Mucosa of descending colon (tissue), 3 donors: ENCODE measurements at regions not wholly inside any gene's neighbourhood (a gene's known extent, or its start where the extent isn't known, plus 50 kb on each side); places are given as distances from the start of the nearest gene placed in this dataset.

ENCODE experiments used
- ATAC-seq: fragments of 200-7000 bp; cut with Tn5 transposase; one replicate; pipeline ENCODE4 v1.9.1; 2020; ENCODE audit warnings: mild to moderate bottlenecking, moderate library complexity
- DNase-seq, 3 donors: peaks; one replicate each; pipeline ENCODE4 v3.0.0-alpha.2; 2020
- H3K36me3 ChIP-seq: fragments of 200-600 bp; one replicate; pipeline ENCODE4 v1.8.0; 2021; ENCODE audit warnings: low read depth, mild to moderate bottlenecking
- H3K4me1 ChIP-seq: fragments of 200-600 bp; one replicate; pipeline ENCODE4 v1.8.0; 2021; ENCODE audit warnings: low read depth, mild to moderate bottlenecking
- H3K4me3 ChIP-seq: fragments of 200-600 bp; one replicate; pipeline ENCODE4 v1.8.0; 2021; ENCODE audit warnings: mild to moderate bottlenecking
- H3K9me3 ChIP-seq: fragments of 200-600 bp; one replicate; pipeline ENCODE4 v1.8.0; 2021; ENCODE audit warnings: mild to moderate bottlenecking
- CTCF ChIP-seq: fragments of 200-600 bp; IDR thresholded peaks from one replicate; pipeline ENCODE4 v1.8.0; 2022; ENCODE audit warnings: antibody characterized with exemption, mild to moderate bottlenecking
- intact Hi-C, 2 donors: fragments of 100-400 bp; cut with DNase I in 1 of 2; cut with micrococcal nuclease in 1 of 2; formaldehyde crosslinking; loops; one replicate each; pipeline versions ENCODE4 v1.11.0 to v1.11.1; 2022; cut with DNase I, micrococcal nuclease
- donor health status: DM: no; HTN: no; CAD: no; lungs with moderate emphysema.
- donor health status: DM: no; HTN: no; CAD: no.
- donor health status: DM: no; HTN: yes; CAD: no.

GRCh38 chr2:66070721-66071602, 364.0 kb upstream of the MEIS1 start:
- ATAC-seq, result no peak
- Histone ChIP-seq H3K4me1 (no peaks in the 10 kb centered on the region), H3K4me3 (no peak overlapping the region), H3K9me3 (no peaks in the 10 kb centered on the region), H3K36me3 (no peaks in the 10 kb centered on the region)
- DNase-seq, result no peak
- intact Hi-C loops, result no loop called here
- TF ChIP-seq CTCF, result no peak

DNA sequence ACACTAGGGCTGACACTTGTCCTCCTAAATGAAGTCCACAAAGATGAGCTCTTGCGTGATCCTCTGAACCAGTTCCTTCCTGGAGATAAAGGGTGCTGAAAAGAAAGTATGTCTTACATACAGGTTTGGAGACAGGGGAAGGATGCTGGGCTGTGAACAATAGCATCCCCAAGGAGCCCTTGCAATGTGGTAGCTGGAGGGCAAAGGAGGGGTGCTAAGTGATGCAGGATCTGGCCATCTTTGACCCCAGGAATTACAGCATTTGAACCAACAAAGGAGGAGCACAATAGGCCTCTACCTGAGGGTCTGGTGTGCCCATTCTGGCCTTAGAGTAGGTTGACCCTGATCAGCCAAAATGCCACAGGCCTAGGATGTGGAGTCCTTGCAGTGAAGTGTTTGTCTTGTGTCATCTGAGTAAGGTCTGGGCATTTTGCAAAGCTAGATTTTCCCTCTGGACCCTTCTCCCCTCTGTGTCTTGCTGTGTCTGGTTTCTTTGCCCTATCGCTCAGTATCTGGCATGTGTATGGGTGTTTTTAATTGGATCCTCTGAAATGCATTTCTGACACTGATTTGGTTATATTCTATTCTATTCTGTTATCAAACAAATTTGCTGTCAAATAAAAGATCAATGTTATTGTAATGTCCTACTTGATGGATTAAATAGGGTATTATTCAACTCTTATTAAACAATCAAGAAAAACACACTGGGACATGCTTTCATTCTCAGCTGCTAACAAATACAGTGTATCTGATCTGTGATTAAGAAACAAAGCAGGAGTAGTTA, 364.8 kb upstream of the MEIS1 start:
- intact Hi-C loops, result no loop called here
- no peak for TF ChIP-seq CTCF
- H3K36me3 ChIP-seq, result no peaks in the 10 kb centered on the region
- no peak for ATAC-seq
- no peaks in the 10 kb centered on the region for H3K4me1 ChIP-seq
- H3K4me3 ChIP-seq, result no peak overlapping the region
- DNase-seq, result no peak
- H3K9me3 ChIP-seq, result no peaks in the 10 kb centered on the region

GRCh38 chr2:66066032-66066431, 368.9 kb upstream of the MEIS1 start:
- DNase-seq (no peak), ATAC-seq (no peak)
- no peaks in the 10 kb centered on the region for H3K9me3 ChIP-seq
- no peak for TF ChIP-seq CTCF
- H3K4me3 ChIP-seq, result no peak overlapping the region
- H3K4me1 ChIP-seq, result no peaks in the 10 kb centered on the region
- H3K36me3 ChIP-seq, result no peaks in the 10 kb centered on the region
- intact Hi-C loops, result no loop called here

- DNase-seq, result no peak
- Histone ChIP-seq H3K4me1 (no peaks in the 10 kb centered on the region), H3K4me3 (no peak overlapping the region), H3K36me3 (no peaks in the 10 kb centered on the region), H3K9me3 (no peaks in the 10 kb centered on the region)
- no peak for ATAC-seq
- no peak for TF ChIP-seq CTCF
- intact Hi-C loops, result no loop called here
These were observed 375.6 kb upstream of the MEIS1 start for GRCh38 chr2:66059332-66059731.

DNA sequence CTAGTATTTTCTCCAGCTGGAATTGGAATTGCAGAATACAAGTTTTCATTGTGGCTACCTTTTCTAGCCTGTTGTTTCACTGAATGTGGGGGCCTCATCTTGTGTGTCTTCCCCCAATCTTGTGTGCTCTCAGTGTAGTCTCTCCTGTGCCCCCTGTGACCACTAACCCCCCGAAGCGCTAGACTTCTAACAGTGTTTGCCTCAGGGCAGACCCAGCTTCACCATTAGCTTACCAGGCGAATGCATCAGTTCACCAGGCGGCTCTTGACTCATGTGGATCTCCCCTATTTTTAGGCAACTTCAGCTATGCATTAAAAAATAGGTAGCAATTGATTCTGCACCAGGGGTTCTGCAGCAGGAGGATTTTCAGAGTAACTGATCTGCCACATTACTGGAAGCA, 376.2 kb upstream of the MEIS1 start:
- no peak for TF ChIP-seq CTCF
- ATAC-seq (no peak), DNase-seq (no peak)
- Histone ChIP-seq H3K4me3 (no peak overlapping the region), H3K4me1 (no peaks in the 10 kb centered on the region), H3K36me3 (no peaks in the 10 kb centered on the region), H3K9me3 (no peaks in the 10 kb centered on the region)
- intact Hi-C loops, result no loop called here
